ENCODE measurements at regions not wholly inside any gene's neighbourhood (a gene's known extent, or its start where the extent isn't known, plus 50 kb on each side); places are given as distances from the start of the nearest gene placed in this dataset.

DNA sequence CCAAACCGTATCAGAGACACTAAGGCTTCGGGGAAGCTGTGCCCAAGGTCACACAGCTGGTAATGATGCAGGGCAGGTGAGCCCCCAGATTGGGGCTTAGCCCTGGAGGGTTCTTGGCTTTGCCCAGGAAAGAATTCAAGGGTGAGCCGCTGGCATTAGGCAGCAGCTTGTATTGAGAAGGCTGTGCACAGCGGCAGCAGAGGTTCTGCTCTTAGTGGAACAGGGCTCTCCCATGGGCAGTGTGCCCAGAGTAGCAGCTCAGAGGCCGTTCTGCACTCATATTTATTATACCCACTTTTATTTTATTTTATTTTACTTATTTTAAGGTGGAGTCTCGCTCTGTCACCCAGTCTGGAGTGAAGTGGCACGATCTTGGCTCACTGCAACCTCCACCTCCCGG lies 85.8 kb upstream of the IER5L start:
- TF ChIP-seq SUZ12 (IDR thresholded peaks at IDR 0.05; ENCODE audit: extremely low read depth, insufficient read depth, insufficient read length) = no peak
- no peak for TF ChIP-seq ZNF274 (IDR thresholded peaks at IDR 0.05; ENCODE audit: low read depth, low read length)
- no peak for TF ChIP-seq YY1 (IDR thresholded peaks at IDR 0.05; ENCODE audit: insufficient read depth, insufficient read length)
